ENCODE measurements at regions not wholly inside any gene's neighbourhood (a gene's known extent, or its start where the extent isn't known, plus 50 kb on each side); places are given as distances from the start of the nearest gene placed in this dataset.

GRCh38 chr6:163843218-163843617 is 428.7 kb downstream of the QKI start:
- intact Hi-C loops (cut with micrococcal nuclease): no loop called here
- TF ChIP-seq ZNF274 (IDR thresholded peaks at IDR 0.05; ENCODE audit: low read depth, low read length) (no peak), CBX3 (IDR thresholded peaks at IDR 0.05; ENCODE audit: low read depth) (no peak), YY1 (IDR thresholded peaks at IDR 0.05; ENCODE audit: extremely low read depth, insufficient replicate concordance, low read depth, low read length) (no peak), REST (IDR thresholded peaks at IDR 0.05; ENCODE audit: low read depth) (no peak), MAX (IDR thresholded peaks at IDR 0.05) (no peak), ATF3 (IDR thresholded peaks at IDR 0.05) (no peak), CEBPB (IDR thresholded peaks at IDR 0.05; ENCODE audit: low read depth) (no peak), POLR2AphosphoS5 (IDR thresholded peaks at IDR 0.05; ENCODE audit: low read depth, low read length) (no peak), SIN3A (IDR thresholded peaks at IDR 0.05; ENCODE audit: low read depth) (no peak), POLR2A (IDR thresholded peaks at IDR 0.05; ENCODE audit: borderline replicate concordance, extremely low read depth, insufficient read depth, insufficient read length) (no peak), ELF1 (IDR thresholded peaks at IDR 0.05; ENCODE audit: borderline replicate concordance, low read depth) (no peak), ZFX (IDR thresholded peaks at IDR 0.05) (no peak), SP1 (IDR thresholded peaks at IDR 0.05; ENCODE audit: low read depth) (no peak), ZBTB33 (IDR thresholded peaks at IDR 0.05; ENCODE audit: extremely low read depth, insufficient replicate concordance, low read length) (no peak), EZH2 (IDR thresholded peaks at IDR 0.05) (no peak), CTCF (IDR thresholded peaks at IDR 0.05 in 2 of 3, conservative IDR thresholded peaks at IDR 0.05 in 1 of 3; ENCODE audit: borderline replicate concordance in 1 of 3, insufficient read depth in 1 of 3, low read depth in 2 of 3, low read length in 2 of 3) (no peak)
- ChIA-PET CTCF (no interaction called here), RAD21 (ENCODE audit: low non-redundant PET in 1 of 2, low total read pairs in 2 of 2, uncharacterized antibody in 2 of 2, unreplicated experiment in 2 of 2) (no interaction called here), POLR2A (no interaction called here)
- Histone ChIP-seq H3K4me2 (ENCODE audit: low read length) (no peak overlapping the region), H3K27ac (ENCODE audit: low read depth, low read length) (no peak overlapping the region), H3K4me3 (replicated peaks in 1 of 2; ENCODE audit: low read depth in 1 of 2, low read length in 2 of 2) (no peak overlapping the region), H3K79me2 (ENCODE audit: insufficient read depth, low read length) (no peaks in the 10 kb centered on the region), H2AFZ (ENCODE audit: low read depth, low read length, poor library complexity, severe bottlenecking) (no peak overlapping the region), H3K36me3 (ENCODE audit: control insufficient read depth in 1 of 2, insufficient read depth in 2 of 2, low read length in 2 of 2) (no peaks in the 10 kb centered on the region), H3K9me3 (ENCODE audit: control insufficient read depth in 1 of 2, insufficient read depth in 1 of 2, low read depth in 1 of 2, low read length in 2 of 2) (peaks cover 0 to 6% of the 10 kb centered on the region in 2 experiments; a peak in 1 of 4 replicates), H3K9me2 (ENCODE audit: insufficient read depth) (no peaks in the 10 kb centered on the region), H3K9ac (ENCODE audit: low read length) (no peak overlapping the region), H4K20me1 (ENCODE audit: insufficient read depth) (no peaks in the 10 kb centered on the region), H3K27me3 (ENCODE audit: insufficient read depth, low read length) (no peaks in the 10 kb centered on the region), H3K4me1 (ENCODE audit: control insufficient read depth in 1 of 2, insufficient read depth in 2 of 2, low read length in 2 of 2) (no peaks in the 10 kb centered on the region)
- ATAC-seq: no peak
- BruUV-seq (replicated peaks): no TSS peak
- DNase-seq (ENCODE audit: low read depth, low spot score): no peak
